Endothelial cell of umbilical vein (primary cell): ENCODE measurements at regions not wholly inside any gene's neighbourhood (a gene's known extent, or its start where the extent isn't known, plus 50 kb on each side); places are given as distances from the start of the nearest gene placed in this dataset.

ENCODE experiments used
- BruUV-seq: library from RNA; stranded (reverse); fragments of 400-500 nt; replicated peaks from 2 replicates; lab custom pipeline; 2021; lab: Mats Ljungman, UMichigan
- CTCF ChIA-PET: fragments of 300-600, 350-600 bp; sonication (Branson Sonifier 250); formaldehyde crosslinking; loops from one replicate; lab custom pipeline; 2021; ENCODE audit warnings: antibody characterized with exemption, inconsistent platforms; lab: Charles Lee
- POLR2A ChIA-PET: fragments of 300-600, 350-600 bp; sonication (Branson Sonifier 250); formaldehyde crosslinking; loops from one replicate; lab custom pipeline; 2021; ENCODE audit warnings: antibody characterized with exemption, inconsistent platforms; lab: Charles Lee
- DNase-seq: peaks from one replicate; pipeline ENCODE4 v3.0.0-alpha.2; 2011; ENCODE audit warnings: low read depth, low spot score
- FAIRE-seq: peaks from 2 replicates; lab custom pipeline; 2011; peaks lifted over from hg19 to GRCh38; lab: Jason Lieb, UNC
- H2AFZ ChIP-seq: 2 replicates; pipeline ENCODE4 v1.6.0; 2012; ENCODE audit warnings: low read depth, low read length, control low read depth, inconsistent platforms
- H3K27ac ChIP-seq: 2 replicates; pipeline ENCODE4 v1.5.1; 2011; ENCODE audit warnings: low read depth, mild to moderate bottlenecking, control low read depth, low read length, moderate library complexity; ENCODE audit not compliant: insufficient read depth
- H3K27me3 ChIP-seq, 2 experiments: 2 replicates each; pipeline versions ENCODE4 v1.6.0 to v1.6.1; 2011; ENCODE audit warnings: low read length in 2 of 2, mixed read lengths in 1 of 2; ENCODE audit not compliant: control insufficient read depth in 2 of 2, insufficient read depth in 2 of 2
- H3K36me3 ChIP-seq, 2 experiments: 2 replicates in 1 of 2; 3 replicates in 1 of 2; pipeline ENCODE4 v1.5.1; 2011; ENCODE audit warnings: low read length in 2 of 2, mild to moderate bottlenecking in 1 of 2, moderate library complexity in 1 of 2; ENCODE audit not compliant: control insufficient read depth in 2 of 2, insufficient read depth in 2 of 2; ENCODE audit errors: extremely low read depth in 1 of 2
- H3K4me1 ChIP-seq: 3 replicates; pipeline ENCODE4 v1.5.1; 2011; ENCODE audit warnings: mild to moderate bottlenecking, low read length; ENCODE audit not compliant: control insufficient read depth, insufficient read depth; ENCODE audit errors: extremely low read depth
- H3K4me2 ChIP-seq: 2 replicates; pipeline ENCODE4 v1.6.1; 2011; ENCODE audit warnings: low read length, control low read depth, mixed read lengths; ENCODE audit not compliant: insufficient read depth
- H3K4me3 ChIP-seq, 3 experiments: fragments of 200-600 bp in 1 of 3; sonication (generic), shearing (Covaris generic) in 1 of 3; replicated peaks in 1 of 3; 2 replicates each; pipeline ENCODE4 v1.5.1; 2011 to 2016; ENCODE audit warnings: control low read depth in 3 of 3, low read length in 3 of 3, mild to moderate bottlenecking in 2 of 3, inconsistent platforms in 1 of 3, low read depth in 1 of 3, moderate library complexity in 1 of 3; ENCODE audit not compliant: insufficient read depth in 1 of 3
- H3K79me2 ChIP-seq: 2 replicates; pipeline ENCODE4 v1.6.0; 2012; ENCODE audit warnings: low read length, inconsistent platforms; ENCODE audit not compliant: control insufficient read depth, insufficient read depth
- H3K9ac ChIP-seq: replicated peaks from 2 replicates; pipeline ENCODE3; 2011; ENCODE audit warnings: low read length, control low read depth; ENCODE audit not compliant: insufficient read depth; ENCODE audit errors: extremely low read depth
- H3K9me1 ChIP-seq: replicated peaks from 3 replicates; pipeline ENCODE4 v1.6.0; 2011; ENCODE audit warnings: mild to moderate bottlenecking, low read length; ENCODE audit not compliant: control insufficient read depth, insufficient read depth; ENCODE audit errors: extremely low read depth
- H3K9me3 ChIP-seq: replicated peaks from 2 replicates; pipeline ENCODE4 v1.5.1; 2012; ENCODE audit warnings: low read length, inconsistent platforms; ENCODE audit not compliant: control insufficient read depth, insufficient read depth
- H4K20me1 ChIP-seq: replicated peaks from 2 replicates; pipeline ENCODE3; 2011; ENCODE audit warnings: mild to moderate bottlenecking, low read length; ENCODE audit not compliant: control insufficient read depth, insufficient read depth; ENCODE audit errors: extremely low read depth
- EZH2 ChIP-seq: IDR thresholded peaks from 2 replicates; pipeline ENCODE4 v1.6.1; 2012; ENCODE audit warnings: borderline replicate concordance, low read depth, mild to moderate bottlenecking, moderate library complexity, low read length, inconsistent platforms; ENCODE audit not compliant: severe bottlenecking
- FOS ChIP-seq: IDR thresholded peaks from 2 replicates; pipeline ENCODE4 v1.6.1; 2011; ENCODE audit warnings: mild to moderate bottlenecking, low read length, moderate library complexity, borderline replicate concordance; ENCODE audit not compliant: insufficient read depth
- GATA2 ChIP-seq: IDR thresholded peaks from 2 replicates; pipeline ENCODE4 v1.7.0; 2011; ENCODE audit warnings: low read depth, mild to moderate bottlenecking, moderate library complexity, mixed read lengths, low read length; ENCODE audit not compliant: insufficient read length, insufficient read depth
- MYC ChIP-seq: IDR thresholded peaks from one replicate; pipeline ENCODE4 v1.6.1; 2011; ENCODE audit warnings: mild to moderate bottlenecking, low read depth, low read length
- POLR2AphosphoS5 ChIP-seq: IDR thresholded peaks from 2 replicates; pipeline ENCODE4 v1.6.1; 2012; ENCODE audit warnings: low read depth, mild to moderate bottlenecking, control low read depth, low read length, moderate library complexity; ENCODE audit not compliant: insufficient read depth
- dilution Hi-C: fragments of 300-500 bp; cut with MboI; formaldehyde crosslinking; loops from one replicate; pipeline ENCODE4 v1.15.0; 2019; ENCODE audit warnings: low sequenced_read_pairs; ENCODE audit not compliant: extremely low pct_ligation_motif_present
- intact Hi-C: fragments of 100-400 bp; cut with micrococcal nuclease; formaldehyde crosslinking; loops from one replicate; pipeline ENCODE4 v1.10.0; 2022
- TF ChIP-seq, protein P1 (sequence below): IDR thresholded peaks from 2 replicates; pipeline ENCODE4 v1.6.1; 2011; ENCODE audit not compliant: insufficient read depth, insufficient read length
- TF ChIP-seq, protein P2 (sequence below), 2 donors: IDR thresholded peaks; 1 replicate in 1 of 2; 2 replicates in 1 of 2; pipeline ENCODE4 v1.5.1; 2011; ENCODE audit warnings: low read length in 2 of 2, mild to moderate bottlenecking in 2 of 2, moderate library complexity in 2 of 2, control low read depth in 1 of 2, inconsistent platforms in 1 of 2, low read depth in 1 of 2; ENCODE audit not compliant: insufficient read depth in 1 of 2; ENCODE audit errors: extremely low read depth in 1 of 2

DNA sequence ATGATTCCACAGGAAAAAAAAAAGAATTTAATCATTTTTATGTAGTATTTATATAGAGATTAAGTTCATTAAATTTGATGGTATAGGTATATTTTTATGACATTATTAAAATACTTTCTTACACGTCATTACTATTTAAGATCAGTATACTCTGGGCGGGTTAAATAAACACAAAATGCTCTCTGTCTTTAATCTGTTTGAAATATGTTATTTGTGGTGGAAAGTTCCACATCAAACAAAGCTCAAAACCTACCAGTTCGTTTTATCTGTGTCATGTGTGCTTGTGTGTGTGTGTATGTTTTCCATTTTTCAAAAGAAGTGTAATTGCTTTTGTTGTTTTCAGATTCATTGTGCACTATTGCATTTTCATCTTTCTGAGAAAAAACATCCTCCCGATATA lies 488.5 kb downstream of the ANKRD7 start:
- no peak overlapping the region for H2AFZ ChIP-seq
- no peak for FAIRE-seq
- H3K27ac ChIP-seq, result no peak overlapping the region
- BruUV-seq, result no TSS peak
- dilution Hi-C loops (no loop called here), intact Hi-C loops (no loop called here)
- no peaks in the 10 kb centered on the region for H3K79me2 ChIP-seq
- no peaks in the 10 kb centered on the region for H3K27me3 ChIP-seq
- no peak overlapping the region for H3K4me3 ChIP-seq
- no peak overlapping the region for H3K4me2 ChIP-seq
- no peaks in the 10 kb centered on the region for H3K4me1 ChIP-seq
- no peak for TF ChIP-seq MYC
- no peak overlapping the region for H3K9ac ChIP-seq
- H3K9me1 ChIP-seq, result no peaks in the 10 kb centered on the region
- no peaks in the 10 kb centered on the region for H4K20me1 ChIP-seq
- DNase-seq, result no peak
- ChIA-PET POLR2A (no interaction called here), CTCF (no interaction called here)
- H3K36me3 ChIP-seq, result no peaks in the 10 kb centered on the region
- no peaks in the 10 kb centered on the region for H3K9me3 ChIP-seq

DNA sequence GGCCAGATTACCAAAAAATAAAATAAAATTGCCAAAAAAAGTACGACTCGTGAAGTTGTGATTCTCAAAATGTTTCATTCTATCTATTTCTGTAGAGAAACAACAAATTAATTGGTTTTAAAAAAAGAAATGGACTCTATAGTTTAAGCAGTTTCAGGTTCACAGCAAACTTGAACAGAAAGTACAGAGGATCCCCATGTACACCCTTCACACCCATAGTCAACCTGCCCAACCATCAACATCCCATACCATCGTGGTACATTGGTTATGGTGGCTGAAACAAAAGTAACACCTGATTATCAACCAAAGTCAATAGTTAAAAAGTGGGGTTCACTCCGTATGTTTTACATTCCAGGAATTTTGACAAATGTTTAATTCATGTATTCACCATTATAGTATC lies 496.1 kb downstream of the ANKRD7 start:
- Histone ChIP-seq H3K4me3 (no peak overlapping the region), H3K4me1 (no peaks in the 10 kb centered on the region), H3K79me2 (no peaks in the 10 kb centered on the region), H3K27ac (no peak overlapping the region), H3K4me2 (no peak overlapping the region), H3K27me3 (no peaks in the 10 kb centered on the region), H3K9me1 (no peaks in the 10 kb centered on the region), H3K36me3 (no peaks in the 10 kb centered on the region), H2AFZ (no peak overlapping the region), H3K9ac (no peak overlapping the region), H4K20me1 (no peaks in the 10 kb centered on the region), H3K9me3 (no peaks in the 10 kb centered on the region)
- TF ChIP-seq MYC (no peak), POLR2AphosphoS5 (no peak), FOS (no peak), GATA2 (no peak), EZH2 (no peak)
- TF ChIP-seq, protein P1, sequence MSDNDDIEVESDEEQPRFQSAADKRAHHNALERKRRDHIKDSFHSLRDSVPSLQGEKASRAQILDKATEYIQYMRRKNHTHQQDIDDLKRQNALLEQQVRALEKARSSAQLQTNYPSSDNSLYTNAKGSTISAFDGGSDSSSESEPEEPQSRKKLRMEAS, result no peak
- TF ChIP-seq, protein P2, sequence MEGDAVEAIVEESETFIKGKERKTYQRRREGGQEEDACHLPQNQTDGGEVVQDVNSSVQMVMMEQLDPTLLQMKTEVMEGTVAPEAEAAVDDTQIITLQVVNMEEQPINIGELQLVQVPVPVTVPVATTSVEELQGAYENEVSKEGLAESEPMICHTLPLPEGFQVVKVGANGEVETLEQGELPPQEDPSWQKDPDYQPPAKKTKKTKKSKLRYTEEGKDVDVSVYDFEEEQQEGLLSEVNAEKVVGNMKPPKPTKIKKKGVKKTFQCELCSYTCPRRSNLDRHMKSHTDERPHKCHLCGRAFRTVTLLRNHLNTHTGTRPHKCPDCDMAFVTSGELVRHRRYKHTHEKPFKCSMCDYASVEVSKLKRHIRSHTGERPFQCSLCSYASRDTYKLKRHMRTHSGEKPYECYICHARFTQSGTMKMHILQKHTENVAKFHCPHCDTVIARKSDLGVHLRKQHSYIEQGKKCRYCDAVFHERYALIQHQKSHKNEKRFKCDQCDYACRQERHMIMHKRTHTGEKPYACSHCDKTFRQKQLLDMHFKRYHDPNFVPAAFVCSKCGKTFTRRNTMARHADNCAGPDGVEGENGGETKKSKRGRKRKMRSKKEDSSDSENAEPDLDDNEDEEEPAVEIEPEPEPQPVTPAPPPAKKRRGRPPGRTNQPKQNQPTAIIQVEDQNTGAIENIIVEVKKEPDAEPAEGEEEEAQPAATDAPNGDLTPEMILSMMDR (IDR thresholded peaks at IDR 0.05; ENCODE audit: extremely low read depth in 1 of 2, insufficient read depth in 1 of 2, low read depth in 1 of 2, low read length in 2 of 2), result no peak
- dilution Hi-C loops (no loop called here), intact Hi-C loops (no loop called here)
- BruUV-seq, result no TSS peak
- POLR2A ChIA-PET, result no interaction called here
- FAIRE-seq (no peak), DNase-seq (no peak)
- CTCF ChIA-PET, result no interaction called here
